ENCODE measurements at regions not wholly inside any gene's neighbourhood (a gene's known extent, or its start where the extent isn't known, plus 50 kb on each side); places are given as distances from the start of the nearest gene placed in this dataset.

DNA sequence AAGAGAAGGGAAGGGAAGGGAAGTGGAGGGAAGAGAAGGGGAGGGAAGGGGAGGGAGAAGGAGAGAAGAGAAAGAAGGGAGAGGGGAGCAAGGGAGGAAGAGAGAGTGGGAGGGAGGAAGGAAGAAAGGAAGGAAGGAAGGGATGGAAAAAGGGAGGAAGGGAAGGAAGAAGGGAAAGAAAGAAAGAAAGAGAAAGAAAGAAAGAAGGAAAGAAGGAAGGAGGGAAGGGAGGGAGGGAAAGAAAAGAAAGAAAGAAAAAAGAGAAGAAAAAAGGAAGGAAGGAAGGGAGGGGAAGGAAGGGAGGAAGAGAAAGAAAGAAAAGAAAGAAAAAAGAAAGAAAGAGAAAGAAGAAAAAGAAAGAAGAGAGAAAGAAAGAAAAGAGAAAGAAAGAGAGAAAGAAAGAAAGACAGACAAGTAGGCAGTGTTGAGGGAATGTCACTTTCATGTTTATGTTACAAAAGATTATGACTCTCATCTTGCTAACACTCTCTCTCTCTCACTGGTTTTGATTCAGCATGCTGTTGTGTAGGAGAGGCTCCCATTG, 58.0 kb upstream of the ZNF804A start:
- no peak for DNase-seq (ENCODE audit: low spot score)

DNA sequence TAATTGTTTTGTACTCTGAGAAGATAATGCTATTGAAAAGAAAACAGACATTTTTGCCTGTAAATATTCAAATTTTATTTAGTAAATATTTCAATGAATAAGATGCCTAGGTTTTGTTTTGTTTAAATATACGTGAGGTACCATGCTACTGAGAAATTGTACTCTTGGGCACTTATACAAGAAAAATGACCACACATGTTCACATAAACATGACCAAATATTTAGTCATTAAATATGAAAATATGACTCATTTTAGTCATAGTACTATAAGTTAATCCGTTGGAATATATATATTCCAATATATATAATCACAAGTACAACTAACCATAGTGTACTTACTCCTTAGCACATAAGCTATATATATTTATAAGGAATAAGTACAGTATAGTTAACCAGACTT, 56.7 kb upstream of the ZNF804A start:
- no peak for DNase-seq (ENCODE audit: low spot score)

DNA sequence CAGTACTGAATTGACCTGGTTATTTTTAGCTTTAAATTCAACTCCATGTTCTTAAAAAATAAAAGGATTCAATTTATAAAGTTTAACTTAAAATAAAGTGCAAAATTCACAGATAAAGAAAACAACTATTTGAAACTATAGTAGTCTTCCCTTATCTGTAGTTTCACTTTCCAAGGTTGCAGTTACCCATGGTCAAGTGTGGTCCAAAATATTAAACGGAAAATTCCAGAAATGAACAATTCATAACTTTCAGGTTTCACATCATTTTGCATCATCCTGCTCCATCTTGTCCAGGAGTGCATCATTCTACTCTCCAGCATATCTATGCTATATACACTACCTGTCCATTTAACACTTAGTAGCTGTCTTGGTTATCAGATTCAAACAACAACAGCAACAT, 54.5 kb upstream of the ZNF804A start:
- no peak for DNase-seq (ENCODE audit: low spot score)

All from kidney tubule cell (primary cell).